ENCODE measurements at regions not wholly inside any gene's neighbourhood (a gene's known extent, or its start where the extent isn't known, plus 50 kb on each side); places are given as distances from the start of the nearest gene placed in this dataset.

GRCh38 chr5:24163091-24163490, 481.7 kb downstream of the CDH10 start:
- no peak for TF ChIP-seq RB1 (IDR thresholded peaks at IDR 0.05; ENCODE audit: borderline replicate concordance)
- TF ChIP-seq USF1 (IDR thresholded peaks at IDR 0.05; ENCODE audit: borderline replicate concordance, extremely low read length, insufficient read depth, low read depth, low read length), result no peak
- TF ChIP-seq SMC3 (IDR thresholded peaks at IDR 0.05; ENCODE audit: borderline replicate concordance, low read length), result no peak
- H3K9ac ChIP-seq (ENCODE audit: control insufficient read depth, insufficient read depth, low read length), result no peak overlapping the region
- H3K4me1 ChIP-seq (ENCODE audit: control insufficient read depth, insufficient read depth, low read length), result no peaks in the 10 kb centered on the region
- H2AFZ ChIP-seq (ENCODE audit: control insufficient read depth, low read depth, low read length), result no peak overlapping the region
- ChIA-PET CTCF (no interaction called here), SMC1A (ENCODE audit: uncharacterized antibody, unreplicated experiment) (interaction anchor here (1.4 kb wide), 1 partner anchor 11 kb away, joined by 3 read pairs; no protein-coding TSS in a partner anchor), RAD21 (ENCODE audit: unreplicated experiment) (no interaction called here), POLR2A (no interaction called here)
- H3K9me3 ChIP-seq (replicated peaks; ENCODE audit: control insufficient read depth, insufficient read depth, low read length), result no peaks in the 10 kb centered on the region
- H4K20me1 ChIP-seq (ENCODE audit: control insufficient read depth, insufficient read depth), result no peaks in the 10 kb centered on the region
- H3K27me3 ChIP-seq (replicated peaks in 1 of 2; ENCODE audit: control insufficient read depth in 2 of 2, insufficient read depth in 2 of 2, low read length in 1 of 2), result no peaks in the 10 kb centered on the region
- no peaks in the 10 kb centered on the region for H3K36me3 ChIP-seq (ENCODE audit: control insufficient read depth in 2 of 2, insufficient read depth in 2 of 2, low read length in 1 of 2)
- no peaks in the 10 kb centered on the region for H3K79me2 ChIP-seq (ENCODE audit: control insufficient read depth, insufficient read depth, low read length)
- no TSS peak for BruUV-seq (replicated peaks)
- DNase-seq (ENCODE audit: low read depth, low spot score), result no peak
- no peak for ATAC-seq
- no peak overlapping the region for H3K4me3 ChIP-seq
- H3K27ac ChIP-seq (ENCODE audit: control insufficient read depth, insufficient read depth), result no peak overlapping the region
- H3K4me2 ChIP-seq (ENCODE audit: control insufficient read depth, insufficient read depth), result no peak overlapping the region
- in situ Hi-C loops (cut with MboI) (no loop called here), intact Hi-C loops (cut with micrococcal nuclease; ENCODE audit: unreplicated experiment) (no loop called here)
- no peak for FAIRE-seq
- 48% methylated on average over 2 of the region's 2 CpGs for WGBS (ENCODE audit: insufficient coverage, insufficient replicate concordance, low lambda C conversion rate, missing lambda C conversion rate)

DNA sequence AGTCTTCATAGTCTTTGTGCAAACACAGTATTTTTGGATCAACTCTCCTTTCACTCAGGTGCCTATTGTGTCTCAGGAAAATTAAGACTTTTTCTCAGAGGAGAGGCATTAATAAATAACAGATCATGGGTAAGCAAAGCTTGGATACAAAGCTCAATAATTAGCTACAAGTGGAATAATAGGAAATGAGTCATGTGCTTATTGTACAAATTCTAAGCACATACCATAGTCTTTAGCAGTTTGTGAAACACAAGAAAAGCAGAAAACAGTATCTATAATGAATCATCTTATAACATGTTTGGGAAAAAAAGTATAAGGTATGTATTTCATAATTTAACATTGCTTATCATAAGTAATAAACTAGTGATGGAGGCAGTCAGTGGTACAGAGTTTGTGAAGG, 477.0 kb downstream of the CDH10 start:
- Histone ChIP-seq H3K9me3 (replicated peaks; ENCODE audit: control insufficient read depth, insufficient read depth, low read length) (no peaks in the 10 kb centered on the region), H3K79me2 (ENCODE audit: control insufficient read depth, insufficient read depth, low read length) (no peaks in the 10 kb centered on the region), H2AFZ (ENCODE audit: control insufficient read depth, low read depth, low read length) (no peak overlapping the region), H3K4me3 (no peak overlapping the region), H3K36me3 (ENCODE audit: control insufficient read depth in 2 of 2, insufficient read depth in 2 of 2, low read length in 1 of 2) (no peaks in the 10 kb centered on the region), H3K27ac (ENCODE audit: control insufficient read depth, insufficient read depth) (no peak overlapping the region), H3K27me3 (replicated peaks in 1 of 2; ENCODE audit: control insufficient read depth in 2 of 2, insufficient read depth in 2 of 2, low read length in 1 of 2) (no peaks in the 10 kb centered on the region), H3K4me2 (ENCODE audit: control insufficient read depth, insufficient read depth) (no peak overlapping the region), H3K4me1 (ENCODE audit: control insufficient read depth, insufficient read depth, low read length) (no peaks in the 10 kb centered on the region), H4K20me1 (ENCODE audit: control insufficient read depth, insufficient read depth) (no peaks in the 10 kb centered on the region), H3K9ac (ENCODE audit: control insufficient read depth, insufficient read depth, low read length) (no peak overlapping the region)
- ATAC-seq, result no peak
- SMC1A ChIA-PET (ENCODE audit: uncharacterized antibody, unreplicated experiment), result no interaction called here
- POLR2A ChIA-PET, result no interaction called here
- FAIRE-seq, result no peak
- CTCF ChIA-PET, result no interaction called here
- no TSS peak for BruUV-seq (replicated peaks)
- DNase-seq (ENCODE audit: low read depth, low spot score), result no peak
- intact Hi-C loops (cut with micrococcal nuclease; ENCODE audit: unreplicated experiment), result no loop called here
- in situ Hi-C loops (cut with MboI), result no loop called here
- RAD21 ChIA-PET (ENCODE audit: unreplicated experiment), result no interaction called here
- TF ChIP-seq, protein P1, sequence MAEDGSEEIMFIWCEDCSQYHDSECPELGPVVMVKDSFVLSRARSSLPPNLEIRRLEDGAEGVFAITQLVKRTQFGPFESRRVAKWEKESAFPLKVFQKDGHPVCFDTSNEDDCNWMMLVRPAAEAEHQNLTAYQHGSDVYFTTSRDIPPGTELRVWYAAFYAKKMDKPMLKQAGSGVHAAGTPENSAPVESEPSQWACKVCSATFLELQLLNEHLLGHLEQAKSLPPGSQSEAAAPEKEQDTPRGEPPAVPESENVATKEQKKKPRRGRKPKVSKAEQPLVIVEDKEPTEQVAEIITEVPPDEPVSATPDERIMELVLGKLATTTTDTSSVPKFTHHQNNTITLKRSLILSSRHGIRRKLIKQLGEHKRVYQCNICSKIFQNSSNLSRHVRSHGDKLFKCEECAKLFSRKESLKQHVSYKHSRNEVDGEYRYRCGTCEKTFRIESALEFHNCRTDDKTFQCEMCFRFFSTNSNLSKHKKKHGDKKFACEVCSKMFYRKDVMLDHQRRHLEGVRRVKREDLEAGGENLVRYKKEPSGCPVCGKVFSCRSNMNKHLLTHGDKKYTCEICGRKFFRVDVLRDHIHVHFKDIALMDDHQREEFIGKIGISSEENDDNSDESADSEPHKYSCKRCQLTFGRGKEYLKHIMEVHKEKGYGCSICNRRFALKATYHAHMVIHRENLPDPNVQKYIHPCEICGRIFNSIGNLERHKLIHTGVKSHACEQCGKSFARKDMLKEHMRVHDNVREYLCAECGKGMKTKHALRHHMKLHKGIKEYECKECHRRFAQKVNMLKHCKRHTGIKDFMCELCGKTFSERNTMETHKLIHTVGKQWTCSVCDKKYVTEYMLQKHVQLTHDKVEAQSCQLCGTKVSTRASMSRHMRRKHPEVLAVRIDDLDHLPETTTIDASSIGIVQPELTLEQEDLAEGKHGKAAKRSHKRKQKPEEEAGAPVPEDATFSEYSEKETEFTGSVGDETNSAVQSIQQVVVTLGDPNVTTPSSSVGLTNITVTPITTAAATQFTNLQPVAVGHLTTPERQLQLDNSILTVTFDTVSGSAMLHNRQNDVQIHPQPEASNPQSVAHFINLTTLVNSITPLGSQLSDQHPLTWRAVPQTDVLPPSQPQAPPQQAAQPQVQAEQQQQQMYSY (CRISPR knock-in tag; IDR thresholded peaks at IDR 0.05), result no peak
- no peak for TF ChIP-seq CBFB (IDR thresholded peaks at IDR 0.05; ENCODE audit: low read depth)
- TF ChIP-seq PAX5 (IDR thresholded peaks at IDR 0.05; ENCODE audit: borderline replicate concordance, low read depth, low read length), result no peak
- TF ChIP-seq E4F1 (IDR thresholded peaks at IDR 0.05; ENCODE audit: borderline replicate concordance, partially characterized antibody), result no peak
- no peak for TF ChIP-seq ZNF217 (IDR thresholded peaks at IDR 0.05)
- TF ChIP-seq KLF5 (IDR thresholded peaks at IDR 0.05; ENCODE audit: partially characterized antibody), result no peak
- TF ChIP-seq JUND (IDR thresholded peaks at IDR 0.05; ENCODE audit: low read depth, low read length), result no peak
- TF ChIP-seq TBL1XR1 (IDR thresholded peaks at IDR 0.05; ENCODE audit: low read depth, low read length), result no peak
- TF ChIP-seq NFYA (IDR thresholded peaks at IDR 0.05; ENCODE audit: borderline replicate concordance, low read depth, low read length), result no peak
- no peak for TF ChIP-seq RELA (IDR thresholded peaks at IDR 0.05; ENCODE audit: borderline replicate concordance, partially characterized antibody)

Measured in GM12878 (cell line).